Liver (tissue), 8 donors: ENCODE measurements at regions not wholly inside any gene's neighbourhood (a gene's known extent, or its start where the extent isn't known, plus 50 kb on each side); places are given as distances from the start of the nearest gene placed in this dataset.

Source experiments
- DNase-seq: peaks from one replicate; pipeline ENCODE4 v3.0.0-alpha.2; 2017; ENCODE audit warnings: low spot score
- H3K27ac ChIP-seq, 2 donors: one replicate each; pipeline ENCODE4 v1.7.0; 2013; ENCODE audit warnings: inconsistent platforms in 2 of 2, low read length in 2 of 2, control low read depth in 1 of 2, low read depth in 1 of 2, mild to moderate bottlenecking in 1 of 2
- H3K27me3 ChIP-seq, 4 donors: one replicate each; pipeline versions ENCODE4 v1.6.1 to v1.7.0; 2013; ENCODE audit warnings: low read length in 3 of 4, inconsistent platforms in 1 of 4, mild to moderate bottlenecking in 1 of 4, moderate library complexity in 1 of 4; ENCODE audit not compliant: control insufficient read depth in 4 of 4, insufficient read depth in 4 of 4
- H3K36me3 ChIP-seq, 4 donors: one replicate each; pipeline versions ENCODE4 v1.6.1 to v1.7.0; 2013; ENCODE audit warnings: low read length in 3 of 4, mild to moderate bottlenecking in 3 of 4, low read depth in 1 of 4, moderate library complexity in 1 of 4; ENCODE audit not compliant: control insufficient read depth in 4 of 4, insufficient read depth in 3 of 4
- H3K4me1 ChIP-seq, 4 donors: one replicate each; pipeline versions ENCODE4 v1.6.1 to v1.7.0; 2013; ENCODE audit warnings: low read length in 3 of 4, mild to moderate bottlenecking in 3 of 4, moderate library complexity in 1 of 4; ENCODE audit not compliant: control insufficient read depth in 4 of 4, insufficient read depth in 4 of 4
- H3K4me3 ChIP-seq, 3 donors: one replicate each; pipeline versions ENCODE4 v1.6.1 to v1.7.0; 2013; ENCODE audit warnings: low read length in 3 of 3, control low read depth in 1 of 3, low read depth in 1 of 3, mild to moderate bottlenecking in 1 of 3
- H3K9ac ChIP-seq, 2 donors: one replicate each; pipeline ENCODE4 v1.7.0; 2013; ENCODE audit warnings: low read length in 2 of 2, mild to moderate bottlenecking in 2 of 2, moderate library complexity in 2 of 2, control low read depth in 1 of 2, low read depth in 1 of 2
- H3K9me3 ChIP-seq, 4 donors: one replicate each; pipeline versions ENCODE4 v1.6.1 to v1.7.0; 2013; ENCODE audit warnings: low read length in 3 of 4; ENCODE audit not compliant: control insufficient read depth in 4 of 4
- ATF3 ChIP-seq: IDR thresholded peaks from 2 replicates; pipeline ENCODE4 v1.6.1; 2016; ENCODE audit warnings: antibody characterized with exemption
- CTCF ChIP-seq: fragments of 150-350 bp; IDR thresholded peaks from 2 replicates; pipeline ENCODE4 v1.5.1; 2017; ENCODE audit warnings: improper control_type of control experiment, low read depth, low read length; ENCODE audit not compliant: missing input control
- EGR1 ChIP-seq, 2 donors: IDR thresholded peaks; 2 replicates each; pipeline ENCODE4 v1.6.1; 2016 to 2018; ENCODE audit warnings: antibody characterized with exemption in 2 of 2, low read depth in 2 of 2
- HNF4A ChIP-seq, 2 donors: conservative IDR thresholded peaks; 2 replicates each; pipeline ENCODE4 v1.6.1; 2016; ENCODE audit warnings: antibody characterized with exemption in 2 of 2, mild to moderate bottlenecking in 2 of 2
- HNF4G ChIP-seq: IDR thresholded peaks from 2 replicates; pipeline ENCODE4 v1.6.1; 2016; ENCODE audit warnings: antibody characterized with exemption
- JUND ChIP-seq, 2 donors: IDR thresholded peaks; 2 replicates each; pipeline ENCODE4 v1.6.1; 2016; ENCODE audit warnings: antibody characterized with exemption in 2 of 2
- MAX ChIP-seq: IDR thresholded peaks from 2 replicates; pipeline ENCODE4 v1.6.1; 2016; ENCODE audit warnings: antibody characterized with exemption
- NR2F2 ChIP-seq: IDR thresholded peaks from 2 replicates; pipeline ENCODE4 v1.6.1; 2016; ENCODE audit warnings: antibody characterized with exemption
- RAD21 ChIP-seq, 2 donors: IDR thresholded peaks; 2 replicates each; pipeline ENCODE4 v1.6.1; 2016; ENCODE audit warnings: antibody characterized with exemption in 2 of 2, mild to moderate bottlenecking in 2 of 2
- REST ChIP-seq: IDR thresholded peaks from 2 replicates; pipeline ENCODE4 v1.6.1; 2016; ENCODE audit warnings: antibody characterized with exemption, mild to moderate bottlenecking
- RXRA ChIP-seq, 2 donors: IDR thresholded peaks; 2 replicates each; pipeline ENCODE4 v1.6.1; 2017 to 2018; ENCODE audit warnings: antibody characterized with exemption in 2 of 2, mild to moderate bottlenecking in 1 of 2
- SP1 ChIP-seq: IDR thresholded peaks from 2 replicates; pipeline ENCODE4 v1.6.1; 2018; ENCODE audit warnings: antibody characterized with exemption, mild to moderate bottlenecking
- TAF1 ChIP-seq: conservative IDR thresholded peaks from 2 replicates; pipeline ENCODE4 v1.6.1; 2016; ENCODE audit warnings: antibody characterized with exemption, mild to moderate bottlenecking
- YY1 ChIP-seq: IDR thresholded peaks from 2 replicates; pipeline ENCODE4 v1.6.1; 2016; ENCODE audit warnings: antibody characterized with exemption, mild to moderate bottlenecking
- ZBTB33 ChIP-seq: IDR thresholded peaks from 2 replicates; pipeline ENCODE4 v1.6.1; 2016; ENCODE audit warnings: antibody characterized with exemption
- WGBS: extraction: QIAGEN DNeasy Blood & Tissue Kit; methylation state at CpG from one replicate; pipeline ENCODE4 v1.1.7; 2013; 5-methylcytosine and 5-hydroxymethylcytosine counted together
- donor health status: healthy.
- donor health status: healthy.
- donor health status: healthy.
- donor health status: healthy.
- donor health status: healthy.

GRCh38 chr11:128407962-128408361, 179.4 kb downstream of the ETS1 start:
- no peak for DNase-seq
- 85% methylated on average over 1 of the region's 1 CpG for WGBS
- Histone ChIP-seq H3K27me3 (no peaks in the 10 kb centered on the region), H3K36me3 (no peaks in the 10 kb centered on the region), H3K27ac (no peak overlapping the region), H3K4me1 (no peaks in the 10 kb centered on the region), H3K9ac (no peak overlapping the region), H3K4me3 (no peak overlapping the region), H3K9me3 (peaks cover 0 to 2% (median 0%) of the 10 kb centered on the region in 4 donors)
- TF ChIP-seq REST (no peak), ZBTB33 (no peak), HNF4A (conservative IDR thresholded peaks at IDR 0.05) (no peak), RXRA (IDR thresholded peaks at IDR 0.05) (no peak), RAD21 (IDR thresholded peaks at IDR 0.05) (no peak), JUND (IDR thresholded peaks at IDR 0.05) (no peak), HNF4G (no peak), NR2F2 (no peak), YY1 (no peak), TAF1 (no peak), CTCF (no peak), SP1 (no peak), EGR1 (IDR thresholded peaks at IDR 0.05; ENCODE audit: low read depth in 2 of 2) (no peak)

GRCh38 chr11:128405714-128406662, 181.4 kb downstream of the ETS1 start:
- Histone ChIP-seq H3K9me3 (no peaks in the 10 kb centered on the region), H3K27ac (no peak overlapping the region), H3K36me3 (no peaks in the 10 kb centered on the region), H3K27me3 (no peaks in the 10 kb centered on the region), H3K4me3 (no peak overlapping the region), H3K4me1 (no peaks in the 10 kb centered on the region), H3K9ac (no peak overlapping the region)
- 71% methylated on average over 8 of the region's 8 CpGs for WGBS
- no peak for DNase-seq
- TF ChIP-seq MAX: no peak
- no peak for TF ChIP-seq ATF3
